LNCAP (cell line): ENCODE measurements at regions not wholly inside any gene's neighbourhood (a gene's known extent, or its start where the extent isn't known, plus 50 kb on each side); places are given as distances from the start of the nearest gene placed in this dataset.

Experiments used
- CTCF ChIP-seq: fragments of 450-650 bp; IDR thresholded peaks from 2 replicates; pipeline ENCODE4 v1.5.1; 2017; ENCODE audit warnings: mild to moderate bottlenecking

- no peak for TF ChIP-seq CTCF
Observed at GRCh38 chr16:9570521-9570920, 479.1 kb downstream of the HAPSTR1 start.

GRCh38 chr16:9578459-9578858 lies 487.0 kb downstream of the HAPSTR1 start:
- no peak for TF ChIP-seq CTCF

GRCh38 chr16:9580025-9580424 lies 488.6 kb downstream of the HAPSTR1 start:
- TF ChIP-seq CTCF, result no peak

GRCh38 chr16:9593440-9593839 lies 502.0 kb downstream of the HAPSTR1 start:
- no peak for TF ChIP-seq CTCF

- no peak for TF ChIP-seq CTCF
Observed at GRCh38 chr16:9594047-9594446, 502.6 kb downstream of the HAPSTR1 start.

GRCh38 chr16:9594946-9595345 lies 503.5 kb downstream of the HAPSTR1 start:
- TF ChIP-seq CTCF, result no peak

- TF ChIP-seq CTCF, result no peak
Observed at GRCh38 chr16:9595393-9595792, 503.9 kb downstream of the HAPSTR1 start.

GRCh38 chr16:9596788-9597187 lies 505.3 kb downstream of the HAPSTR1 start:
- no peak for TF ChIP-seq CTCF
